Omental fat pad (tissue), 3 donors: ENCODE measurements at regions not wholly inside any gene's neighbourhood (a gene's known extent, or its start where the extent isn't known, plus 50 kb on each side); places are given as distances from the start of the nearest gene placed in this dataset.

Experiments
- ATAC-seq: fragments of 150-250 bp; one replicate; pipeline ENCODE4 v1.9.1; 2016; ENCODE audit warnings: mild to moderate bottlenecking, moderate library complexity; ENCODE audit not compliant: low FRiP score
- DNase-seq: peaks from one replicate; pipeline ENCODE4 v3.0.0-alpha.2; 2019; ENCODE audit warnings: low spot score
- TF ChIP-seq, protein P1 (sequence below), 3 donors: fragments of 450-650 bp; IDR thresholded peaks; one replicate each; pipeline ENCODE4 v1.5.1; 2016 to 2017; ENCODE audit warnings: antibody characterized with exemption in 3 of 3, mild to moderate bottlenecking in 3 of 3, moderate library complexity in 2 of 3

DNA sequence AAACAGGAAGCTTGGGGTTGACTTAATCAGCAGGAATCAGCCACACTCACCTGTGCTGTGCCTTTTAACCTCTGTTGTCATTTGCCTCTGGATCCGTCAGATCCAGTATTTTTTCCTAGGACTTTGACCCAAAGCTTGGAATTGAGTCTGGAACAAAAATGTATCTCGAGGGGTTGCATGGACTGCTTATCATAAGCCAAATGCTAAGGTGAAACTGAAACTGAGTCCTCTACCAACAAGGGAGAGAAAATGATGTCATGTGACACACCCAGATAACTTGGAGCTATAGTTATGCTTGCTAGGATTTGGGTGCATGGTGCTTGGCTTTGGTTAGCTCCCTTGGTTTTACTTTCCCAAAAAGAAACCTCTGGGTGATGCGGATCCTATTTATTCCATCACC lies 2158.6 kb upstream of the PIK3C3 start:
- TF ChIP-seq, protein P1, sequence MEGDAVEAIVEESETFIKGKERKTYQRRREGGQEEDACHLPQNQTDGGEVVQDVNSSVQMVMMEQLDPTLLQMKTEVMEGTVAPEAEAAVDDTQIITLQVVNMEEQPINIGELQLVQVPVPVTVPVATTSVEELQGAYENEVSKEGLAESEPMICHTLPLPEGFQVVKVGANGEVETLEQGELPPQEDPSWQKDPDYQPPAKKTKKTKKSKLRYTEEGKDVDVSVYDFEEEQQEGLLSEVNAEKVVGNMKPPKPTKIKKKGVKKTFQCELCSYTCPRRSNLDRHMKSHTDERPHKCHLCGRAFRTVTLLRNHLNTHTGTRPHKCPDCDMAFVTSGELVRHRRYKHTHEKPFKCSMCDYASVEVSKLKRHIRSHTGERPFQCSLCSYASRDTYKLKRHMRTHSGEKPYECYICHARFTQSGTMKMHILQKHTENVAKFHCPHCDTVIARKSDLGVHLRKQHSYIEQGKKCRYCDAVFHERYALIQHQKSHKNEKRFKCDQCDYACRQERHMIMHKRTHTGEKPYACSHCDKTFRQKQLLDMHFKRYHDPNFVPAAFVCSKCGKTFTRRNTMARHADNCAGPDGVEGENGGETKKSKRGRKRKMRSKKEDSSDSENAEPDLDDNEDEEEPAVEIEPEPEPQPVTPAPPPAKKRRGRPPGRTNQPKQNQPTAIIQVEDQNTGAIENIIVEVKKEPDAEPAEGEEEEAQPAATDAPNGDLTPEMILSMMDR (IDR thresholded peaks at IDR 0.05) = no peak
- ATAC-seq (no peak), DNase-seq (no peak)

DNA sequence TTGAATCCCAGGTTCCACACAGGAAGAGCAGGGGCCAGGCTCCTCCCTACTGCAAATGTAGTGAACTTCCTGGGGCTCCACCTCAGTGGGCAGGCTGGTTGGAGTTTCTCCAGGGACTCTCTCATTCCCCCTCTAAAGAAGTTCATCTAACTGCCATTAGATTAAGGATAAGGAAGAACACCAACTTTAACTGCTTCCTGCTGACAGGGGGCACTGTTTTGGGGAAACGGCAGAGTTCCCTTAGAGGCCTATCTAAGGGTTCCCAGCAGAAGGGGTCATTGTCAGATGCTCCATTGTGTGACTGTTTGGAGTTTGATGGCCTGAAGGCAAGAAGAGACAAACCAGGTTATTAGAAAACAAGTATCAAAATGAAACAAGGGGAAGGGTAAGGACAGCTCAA lies 2159.7 kb upstream of the PIK3C3 start:
- ATAC-seq (no peak), DNase-seq (no peak)
- TF ChIP-seq, protein P1 (IDR thresholded peaks at IDR 0.05) = no peak

DNA sequence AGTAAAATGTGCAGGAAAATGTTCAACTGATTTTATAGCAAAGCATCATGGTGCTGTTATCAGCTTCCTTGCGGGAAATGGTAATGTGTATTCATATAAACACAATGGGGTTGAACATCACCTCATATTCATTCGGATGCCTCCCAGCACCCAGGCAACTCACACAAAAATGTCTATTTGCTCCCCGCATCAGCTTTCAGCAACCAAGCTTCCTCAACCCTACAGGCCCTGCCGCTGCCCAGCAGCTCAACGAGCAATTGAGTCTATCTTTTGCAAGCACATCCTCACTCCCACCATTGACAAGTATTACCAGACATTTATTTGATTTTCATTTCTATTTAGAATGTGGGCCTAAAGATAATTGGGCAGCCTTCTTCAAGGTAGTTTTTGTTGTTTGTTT lies 2161.4 kb upstream of the PIK3C3 start:
- ATAC-seq = no peak
- no peak for DNase-seq
- TF ChIP-seq, protein P1 (IDR thresholded peaks at IDR 0.05) = no peak

DNA sequence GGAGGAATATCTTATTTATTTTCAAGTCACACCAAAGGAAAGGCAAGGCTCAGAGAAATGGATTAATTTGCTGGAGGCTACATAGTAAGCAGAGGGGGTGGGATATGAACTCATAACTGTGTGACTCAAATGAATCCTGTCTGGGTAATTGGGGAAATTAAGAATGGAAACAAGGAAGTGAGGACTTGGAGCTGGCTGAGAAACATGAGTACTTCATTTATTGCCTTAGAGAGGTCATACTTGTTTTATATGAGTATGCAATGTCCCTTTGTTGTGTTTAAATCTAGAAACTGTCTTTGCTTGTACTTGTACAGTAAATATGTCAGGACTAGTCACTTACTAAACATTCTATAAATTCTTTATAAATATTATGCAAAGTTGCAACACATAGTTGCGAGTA lies 2166.7 kb upstream of the PIK3C3 start:
- DNase-seq (no peak), ATAC-seq (no peak)
- TF ChIP-seq, protein P1 (IDR thresholded peaks at IDR 0.05) = no peak

DNA sequence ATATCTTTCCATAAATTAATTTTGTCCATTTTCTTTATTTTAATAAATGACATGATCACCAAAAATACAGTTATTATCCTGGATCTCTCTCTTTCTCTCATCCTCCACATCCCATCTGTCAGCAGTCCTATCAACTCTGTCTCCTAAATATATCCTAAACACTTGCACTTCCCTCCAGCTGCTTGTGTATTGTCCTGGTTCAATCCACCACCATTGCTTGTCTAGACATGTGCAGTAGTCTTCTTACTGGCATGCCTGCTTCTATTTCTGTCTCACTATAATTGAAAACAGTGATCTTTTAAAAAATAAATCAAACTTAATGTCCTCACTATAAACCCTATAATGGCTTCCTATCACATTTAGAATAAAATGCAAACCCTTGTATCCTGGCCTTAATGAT lies 2168.6 kb upstream of the PIK3C3 start:
- ATAC-seq = no peak
- TF ChIP-seq, protein P1 (IDR thresholded peaks at IDR 0.05) = no peak

DNA sequence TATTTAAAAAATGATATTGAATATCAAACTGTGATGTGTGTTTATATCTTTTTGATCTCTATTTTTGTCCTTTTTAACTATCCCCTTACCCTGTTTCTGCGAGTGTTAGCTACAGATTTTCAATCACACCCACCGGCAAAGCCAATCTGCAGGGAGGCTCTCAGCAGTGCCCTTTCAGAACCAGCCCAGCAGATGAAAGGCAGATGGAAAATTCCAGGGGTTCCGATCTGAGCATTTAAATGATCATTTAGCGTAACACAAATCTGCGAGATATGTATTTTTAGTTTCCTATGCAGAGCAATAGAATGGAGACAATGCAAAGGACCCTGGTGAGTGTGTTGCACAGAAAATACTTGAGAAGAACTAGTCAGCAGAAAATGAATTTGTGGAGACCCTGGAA lies 2170.5 kb upstream of the PIK3C3 start:
- DNase-seq = no peak
- no peak for ATAC-seq
- TF ChIP-seq, protein P1 (IDR thresholded peaks at IDR 0.05) = no peak

More for the DNA sequence above, 2168.6 kb upstream of the PIK3C3 start:
- DNase-seq = no peak

DNA sequence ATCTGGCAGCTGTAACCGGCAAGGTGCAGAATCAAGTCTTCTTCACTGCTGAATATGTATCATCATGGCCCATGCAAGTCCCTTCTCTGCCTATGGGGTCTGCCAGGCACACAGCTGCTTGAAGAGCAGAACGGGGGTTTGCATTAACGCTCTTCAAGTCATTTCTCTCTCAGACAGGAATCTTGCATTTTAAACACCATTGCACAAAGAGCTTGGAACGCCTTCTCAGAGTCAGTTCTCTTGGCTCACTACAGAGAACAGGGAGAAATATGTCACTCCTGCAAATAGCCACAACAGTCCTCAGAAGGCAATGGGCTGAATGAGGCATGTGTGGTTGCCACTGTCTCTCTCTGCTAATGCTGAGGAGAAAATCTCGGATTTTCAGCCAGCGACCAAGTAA lies 2173.5 kb upstream of the PIK3C3 start:
- ATAC-seq = no peak
- TF ChIP-seq, protein P1 (IDR thresholded peaks at IDR 0.05) = no peak

More for the DNA sequence above, 2173.5 kb upstream of the PIK3C3 start:
- DNase-seq = no peak
